Transverse colon (tissue), 4 donors: ENCODE measurements at regions not wholly inside any gene's neighbourhood (a gene's known extent, or its start where the extent isn't known, plus 50 kb on each side); places are given as distances from the start of the nearest gene placed in this dataset.

Experiments
- DNase-seq: peaks from one replicate; pipeline ENCODE4 v3.0.0-alpha.2; 2019
- H3K27ac ChIP-seq, 4 donors: fragments of 200-600 bp; sonication (generic); 2 replicates each; pipeline ENCODE4 v1.5.1; 2016 to 2018; ENCODE audit warnings: inconsistent platforms in 4 of 4
- H3K27me3 ChIP-seq: fragments of 200-600 bp; sonication (generic); 2 replicates; pipeline ENCODE4 v1.5.1; 2017; ENCODE audit warnings: inconsistent platforms
- H3K36me3 ChIP-seq, 4 donors: fragments of 200-600 bp; sonication (generic); 2 replicates each; pipeline ENCODE4 v1.5.1; 2017 to 2019; ENCODE audit warnings: inconsistent platforms in 4 of 4
- H3K4me1 ChIP-seq, 4 donors: fragments of 200-600 bp; sonication (generic); 2 replicates each; pipeline ENCODE4 v1.5.1; 2017 to 2020; ENCODE audit warnings: inconsistent platforms in 4 of 4
- H3K4me3 ChIP-seq, 4 donors: fragments of 200-600 bp; sonication (generic); 1 replicate in 1 of 4; 2 replicates in 3 of 4; pipeline versions ENCODE4 v1.5.1 to v1.6.1; 2017 to 2019; ENCODE audit warnings: inconsistent platforms in 4 of 4
- H3K9me3 ChIP-seq, 2 donors: fragments of 200-600 bp; sonication (generic); 2 replicates each; pipeline ENCODE4 v1.5.1; 2017 to 2019; ENCODE audit warnings: inconsistent platforms in 2 of 2
- EP300 ChIP-seq: sonication (generic); formaldehyde crosslinking; IDR thresholded peaks from one replicate; pipeline ENCODE4 v1.6.1; 2017; ENCODE audit warnings: antibody characterized with exemption, low read depth
- POLR2A ChIP-seq: fragments of 450-650 bp; IDR thresholded peaks from one replicate; pipeline ENCODE4 v1.6.1; 2016; ENCODE audit warnings: antibody characterized with exemption, mild to moderate bottlenecking, moderate library complexity
- POLR2AphosphoS5 ChIP-seq, 3 donors: sonication (generic); formaldehyde crosslinking; IDR thresholded peaks; one replicate each; pipeline ENCODE4 v1.6.1; 2016; ENCODE audit warnings: antibody characterized with exemption in 3 of 3
- WGBS, 2 donors: methylation state at CpG; one replicate each; pipeline ENCODE4 v1.1.5; 2018; ENCODE audit warnings: low coverage in 1 of 2; 5-methylcytosine and 5-hydroxymethylcytosine counted together
- in situ Hi-C, 4 donors: fragments of 200-750 bp; cut with MboI; loops; one replicate each; pipeline versions ENCODE4 v1.15.0 to v1.15.1; 2017; ENCODE audit warnings: low sequenced_read_pairs in 3 of 4, low pct_ligation_motif_present in 1 of 4, low pct_unique_long_range_greater_than_20kb in 1 of 4
- intact Hi-C: fragments of 100-400 bp; cut with DNase I; formaldehyde crosslinking; loops from one replicate; pipeline ENCODE4 v1.15.1; 2023; ENCODE audit warnings: low total_unique reads
- TF ChIP-seq, protein P1 (sequence below), 5 experiments: fragments of 200-600 bp in 3 of 5; fragments of 450-650 bp in 2 of 5; sonication (generic) in 3 of 5; IDR thresholded peaks; 1 replicate in 2 of 5; 2 replicates in 3 of 5; pipeline ENCODE4 v1.5.1; 2016 to 2017; ENCODE audit warnings: antibody characterized with exemption in 5 of 5, inconsistent platforms in 3 of 5, mild to moderate bottlenecking in 2 of 5, moderate library complexity in 1 of 5

DNA sequence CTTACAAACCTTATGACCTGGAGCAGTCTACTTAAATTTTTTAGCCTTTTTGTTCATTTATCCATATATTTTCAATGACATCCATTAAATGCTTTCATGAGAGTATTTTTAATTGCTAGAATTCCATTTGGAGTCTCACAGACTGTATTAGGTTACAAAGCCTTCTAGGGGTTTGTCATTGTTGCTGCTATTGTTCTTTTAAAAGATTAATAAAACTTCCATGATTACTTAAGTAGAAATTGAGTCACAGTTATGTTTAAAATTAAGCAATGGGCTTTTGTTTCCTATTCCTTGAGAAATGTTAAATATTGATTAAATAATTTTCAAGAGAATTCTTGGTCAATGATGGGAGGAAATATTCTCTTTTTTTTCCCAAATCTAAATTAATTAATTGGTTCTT is 1408.4 kb upstream of the RAG2 start:
- no peak for TF ChIP-seq EP300
- TF ChIP-seq, protein P1, sequence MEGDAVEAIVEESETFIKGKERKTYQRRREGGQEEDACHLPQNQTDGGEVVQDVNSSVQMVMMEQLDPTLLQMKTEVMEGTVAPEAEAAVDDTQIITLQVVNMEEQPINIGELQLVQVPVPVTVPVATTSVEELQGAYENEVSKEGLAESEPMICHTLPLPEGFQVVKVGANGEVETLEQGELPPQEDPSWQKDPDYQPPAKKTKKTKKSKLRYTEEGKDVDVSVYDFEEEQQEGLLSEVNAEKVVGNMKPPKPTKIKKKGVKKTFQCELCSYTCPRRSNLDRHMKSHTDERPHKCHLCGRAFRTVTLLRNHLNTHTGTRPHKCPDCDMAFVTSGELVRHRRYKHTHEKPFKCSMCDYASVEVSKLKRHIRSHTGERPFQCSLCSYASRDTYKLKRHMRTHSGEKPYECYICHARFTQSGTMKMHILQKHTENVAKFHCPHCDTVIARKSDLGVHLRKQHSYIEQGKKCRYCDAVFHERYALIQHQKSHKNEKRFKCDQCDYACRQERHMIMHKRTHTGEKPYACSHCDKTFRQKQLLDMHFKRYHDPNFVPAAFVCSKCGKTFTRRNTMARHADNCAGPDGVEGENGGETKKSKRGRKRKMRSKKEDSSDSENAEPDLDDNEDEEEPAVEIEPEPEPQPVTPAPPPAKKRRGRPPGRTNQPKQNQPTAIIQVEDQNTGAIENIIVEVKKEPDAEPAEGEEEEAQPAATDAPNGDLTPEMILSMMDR (IDR thresholded peaks at IDR 0.05) = no peak
- no peak for TF ChIP-seq POLR2AphosphoS5 (IDR thresholded peaks at IDR 0.05)
- TF ChIP-seq POLR2A = no peak
- intact Hi-C loops = no loop called here
- in situ Hi-C loops = no loop called here

GRCh38 chr11:38005597-38005996 is 1407.6 kb upstream of the RAG2 start:
- Histone ChIP-seq H3K4me1 (no peaks in the 10 kb centered on the region), H3K4me3 (no peak overlapping the region), H3K9me3 (peaks cover 0 to 4% of the 10 kb centered on the region in 2 donors), H3K36me3 (no peaks in the 10 kb centered on the region), H3K27ac (no peak overlapping the region), H3K27me3 (no peaks in the 10 kb centered on the region)
- TF ChIP-seq POLR2AphosphoS5 (IDR thresholded peaks at IDR 0.05) (no peak), EP300 (no peak), POLR2A (no peak)
- TF ChIP-seq, protein P1 (IDR thresholded peaks at IDR 0.05) = no peak
- WGBS, 2 donors = 68% methylated on average over 2 of the region's 2 CpGs; no CpG with 5 or more reads in 1 of the 2 donors
- DNase-seq = no peak
- intact Hi-C loops (no loop called here), in situ Hi-C loops (no loop called here)

More for the DNA sequence above, 1408.4 kb upstream of the RAG2 start:
- no peaks in the 10 kb centered on the region for H3K4me1 ChIP-seq
- no peaks in the 10 kb centered on the region for H3K36me3 ChIP-seq
- peaks cover 0 to 4% of the 10 kb centered on the region in 2 donors for H3K9me3 ChIP-seq
- no peak for DNase-seq
- no peaks in the 10 kb centered on the region for H3K27me3 ChIP-seq
- no peak overlapping the region for H3K27ac ChIP-seq
- H3K4me3 ChIP-seq = no peak overlapping the region

DNA sequence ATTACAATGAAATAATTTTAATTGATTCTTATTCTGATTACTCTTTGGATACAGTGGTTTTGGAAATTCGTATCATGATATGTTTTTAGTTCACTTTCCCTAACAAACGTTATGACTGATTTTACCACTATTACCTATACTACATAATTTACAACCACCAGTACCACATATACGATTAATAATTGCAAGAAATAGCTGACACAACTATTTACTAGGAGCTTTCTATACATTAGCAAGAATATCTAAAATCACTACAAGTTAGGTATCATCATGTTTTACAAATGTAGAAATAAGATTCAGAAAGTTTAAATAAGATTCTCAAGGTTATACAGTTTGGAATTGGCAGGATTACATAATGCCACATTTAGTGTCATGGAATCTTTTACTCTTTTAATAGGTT is 1401.1 kb upstream of the RAG2 start:
- in situ Hi-C loops = no loop called here
- H3K4me3 ChIP-seq = no peak overlapping the region
- DNase-seq = no peak
- no peaks in the 10 kb centered on the region for H3K9me3 ChIP-seq
- H3K27me3 ChIP-seq = no peaks in the 10 kb centered on the region
- intact Hi-C loops = no loop called here
- H3K4me1 ChIP-seq = no peaks in the 10 kb centered on the region
- H3K36me3 ChIP-seq = no peaks in the 10 kb centered on the region
- H3K27ac ChIP-seq = no peak overlapping the region
- TF ChIP-seq, protein P1 (IDR thresholded peaks at IDR 0.05) = no peak
- TF ChIP-seq POLR2A (no peak), POLR2AphosphoS5 (IDR thresholded peaks at IDR 0.05) (no peak), EP300 (no peak)
- WGBS, 2 donors = 74 to 79% methylated on average over 3 of the region's 3 CpGs

DNA sequence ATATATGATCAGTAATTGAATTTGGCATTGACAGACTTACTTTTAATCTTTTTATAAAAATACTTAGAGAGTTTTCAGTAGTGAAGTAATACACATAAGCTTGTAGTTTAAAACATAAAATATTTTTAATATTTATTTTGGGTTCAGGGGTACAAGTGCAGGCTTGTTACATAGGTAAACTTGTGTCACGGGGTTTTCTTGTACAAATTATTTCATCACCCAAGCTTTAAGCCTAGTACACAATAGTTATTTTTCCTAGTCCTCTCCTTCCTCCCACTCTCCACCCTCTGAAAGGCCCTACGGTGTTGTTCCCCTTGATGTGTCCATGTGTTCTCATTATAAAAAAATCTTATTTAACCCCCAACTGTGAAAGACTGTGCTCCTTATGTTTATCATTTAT is 1397.8 kb upstream of the RAG2 start:
- H3K27ac ChIP-seq = no peak overlapping the region
- no peak for DNase-seq
- in situ Hi-C loops (no loop called here), intact Hi-C loops (no loop called here)
- TF ChIP-seq EP300 (no peak), POLR2AphosphoS5 (IDR thresholded peaks at IDR 0.05) (no peak), POLR2A (no peak)
- TF ChIP-seq, protein P1 (IDR thresholded peaks at IDR 0.05) = no peak
- no peaks in the 10 kb centered on the region for H3K4me1 ChIP-seq
- peaks cover 0 to 6% of the 10 kb centered on the region in 2 donors for H3K9me3 ChIP-seq
- no peak overlapping the region for H3K4me3 ChIP-seq
- H3K36me3 ChIP-seq = no peaks in the 10 kb centered on the region
- WGBS, 2 donors = 73 to 74% methylated on average over 2 of the region's 2 CpGs
- H3K27me3 ChIP-seq = no peaks in the 10 kb centered on the region
